ENCODE measurements at regions not wholly inside any gene's neighbourhood (a gene's known extent, or its start where the extent isn't known, plus 50 kb on each side); places are given as distances from the start of the nearest gene placed in this dataset.
"Not testable (repeated sequence)": the region's sequence is repeated elsewhere in the genome, so short reads cannot be mapped to it uniquely, and the experiment has no call there.

GRCh38 chr6:78639111-78640110 lies 227.9 kb upstream of the IRAK1BP1 start:
- TF ChIP-seq CTCF (IDR thresholded peaks at IDR 0.05; ENCODE audit: low read depth, low read length) = no peak
- H3K4me3 ChIP-seq (ENCODE audit: low read depth, low read length) = no peak overlapping the region
- H3K27me3 ChIP-seq (ENCODE audit: insufficient read depth, low read depth, severe bottlenecking) = no peaks in the 10 kb centered on the region
- H3K27ac ChIP-seq = no peak overlapping the region
- H3K9me3 ChIP-seq (ENCODE audit: severe bottlenecking) = peaks cover 3% of the 10 kb centered on the region
- H3K36me3 ChIP-seq = no peaks in the 10 kb centered on the region
- DNase-seq = no peak

GRCh38 chr6:78643976-78644375 lies 223.4 kb upstream of the IRAK1BP1 start:
- H3K4me3 ChIP-seq (ENCODE audit: low read depth, low read length); H3K9me3 ChIP-seq (ENCODE audit: severe bottlenecking); DNase-seq; H3K27ac ChIP-seq; H3K36me3 ChIP-seq; H3K27me3 ChIP-seq (ENCODE audit: insufficient read depth, low read depth, severe bottlenecking): not testable (repeated sequence)

- DNase-seq; H3K27me3 ChIP-seq (ENCODE audit: insufficient read depth, low read depth, severe bottlenecking); H3K9me3 ChIP-seq (ENCODE audit: severe bottlenecking); H3K36me3 ChIP-seq; H3K4me3 ChIP-seq (ENCODE audit: low read depth, low read length); H3K27ac ChIP-seq: not testable (repeated sequence)
These were observed 220.6 kb upstream of the IRAK1BP1 start for GRCh38 chr6:78646542-78647415.

GRCh38 chr6:78665819-78666218 lies 201.5 kb upstream of the IRAK1BP1 start:
- not testable (repeated sequence) for H3K36me3 ChIP-seq; DNase-seq; H3K27ac ChIP-seq; H3K27me3 ChIP-seq (ENCODE audit: insufficient read depth, low read depth, severe bottlenecking); H3K9me3 ChIP-seq (ENCODE audit: severe bottlenecking); H3K4me3 ChIP-seq (ENCODE audit: low read depth, low read length)

- H3K27ac ChIP-seq = no peak overlapping the region
- H3K36me3 ChIP-seq = no peaks in the 10 kb centered on the region
- H3K27me3 ChIP-seq (ENCODE audit: insufficient read depth, low read depth, severe bottlenecking) = no peaks in the 10 kb centered on the region
- no peaks in the 10 kb centered on the region for H3K9me3 ChIP-seq (ENCODE audit: severe bottlenecking)
- H3K4me3 ChIP-seq (ENCODE audit: low read depth, low read length) = no peak overlapping the region
- no peak for DNase-seq
- no peak for TF ChIP-seq CTCF (IDR thresholded peaks at IDR 0.05; ENCODE audit: low read depth, low read length)
These were observed 200.6 kb upstream of the IRAK1BP1 start for GRCh38 chr6:78666764-78667163.

- no peaks in the 10 kb centered on the region for H3K36me3 ChIP-seq
- H3K9me3 ChIP-seq (ENCODE audit: severe bottlenecking) = no peaks in the 10 kb centered on the region
- no peak overlapping the region for H3K4me3 ChIP-seq (ENCODE audit: low read depth, low read length)
- no peak for DNase-seq
- no peak overlapping the region for H3K27ac ChIP-seq
- H3K27me3 ChIP-seq (ENCODE audit: insufficient read depth, low read depth, severe bottlenecking) = no peaks in the 10 kb centered on the region
- TF ChIP-seq CTCF (IDR thresholded peaks at IDR 0.05; ENCODE audit: low read depth, low read length) = no peak
These were observed 197.2 kb upstream of the IRAK1BP1 start for GRCh38 chr6:78670156-78670555.

- Histone ChIP-seq H3K27me3 (ENCODE audit: insufficient read depth, low read depth, severe bottlenecking) (no peaks in the 10 kb centered on the region), H3K9me3 (ENCODE audit: severe bottlenecking) (peaks cover 1% of the 10 kb centered on the region), H3K36me3 (no peaks in the 10 kb centered on the region), H3K27ac (no peak overlapping the region), H3K4me3 (ENCODE audit: low read depth, low read length) (no peak overlapping the region)
- no peak for TF ChIP-seq CTCF (IDR thresholded peaks at IDR 0.05; ENCODE audit: low read depth, low read length)
- DNase-seq = no peak
These were observed 196.5 kb upstream of the IRAK1BP1 start for GRCh38 chr6:78670802-78671201.

- DNase-seq; H3K9me3 ChIP-seq (ENCODE audit: severe bottlenecking); H3K4me3 ChIP-seq (ENCODE audit: low read depth, low read length); H3K36me3 ChIP-seq; H3K27me3 ChIP-seq (ENCODE audit: insufficient read depth, low read depth, severe bottlenecking); H3K27ac ChIP-seq: not testable (repeated sequence)
These were observed 191.0 kb upstream of the IRAK1BP1 start for GRCh38 chr6:78676069-78677007.
